ENCODE measurements at regions not wholly inside any gene's neighbourhood (a gene's known extent, or its start where the extent isn't known, plus 50 kb on each side); places are given as distances from the start of the nearest gene placed in this dataset.
A peak's percentile ranks its signal among the peaks of the same experiment; 100 is the strongest.

GRCh38 chr11:19558189-19558986 is 154.2 kb upstream of the NAV2 start:
- ATAC-seq = no peak

- no peak for ATAC-seq
Observed at GRCh38 chr11:19557720-19558140, 154.9 kb upstream of the NAV2 start.

GRCh38 chr11:19557185-19557584 is 155.5 kb upstream of the NAV2 start:
- no peak for ATAC-seq

- no peak for ATAC-seq
Observed at GRCh38 chr11:19555266-19555665, 157.4 kb upstream of the NAV2 start.

GRCh38 chr11:19553683-19554333 is 158.8 kb upstream of the NAV2 start:
- peak; percentile 37 to 53 for ATAC-seq

GRCh38 chr11:19552656-19553260 is 159.9 kb upstream of the NAV2 start:
- no peak for ATAC-seq

GRCh38 chr11:19552161-19552560 is 160.5 kb upstream of the NAV2 start:
- no peak for ATAC-seq

GRCh38 chr11:19551457-19551856 is 161.2 kb upstream of the NAV2 start:
- ATAC-seq = no peak

- ATAC-seq = no peak
Observed at GRCh38 chr11:19547044-19547443, 165.6 kb upstream of the NAV2 start.

GRCh38 chr11:19546325-19546724 is 166.3 kb upstream of the NAV2 start:
- no peak for ATAC-seq

- ATAC-seq = no peak
Observed at GRCh38 chr11:19541521-19542049, 171.1 kb upstream of the NAV2 start.

GRCh38 chr11:19539861-19540260 is 172.8 kb upstream of the NAV2 start:
- no peak for ATAC-seq

GRCh38 chr11:19537803-19538453 is 174.7 kb upstream of the NAV2 start:
- no peak for ATAC-seq

GRCh38 chr11:19536131-19536530 is 176.5 kb upstream of the NAV2 start:
- ATAC-seq = no peak

GRCh38 chr11:19530505-19530904 is 182.1 kb upstream of the NAV2 start:
- ATAC-seq = no peak

- ATAC-seq = no peak
Observed at GRCh38 chr11:19526119-19526518, 186.5 kb upstream of the NAV2 start.

GRCh38 chr11:19525714-19526113 is 186.9 kb upstream of the NAV2 start:
- no peak for ATAC-seq

GRCh38 chr11:19525276-19525675 is 187.4 kb upstream of the NAV2 start:
- ATAC-seq = no peak

- ATAC-seq = no peak
Observed at GRCh38 chr11:19524171-19524671, 188.4 kb upstream of the NAV2 start.

GRCh38 chr11:19520681-19521080 is 192.0 kb upstream of the NAV2 start:
- ATAC-seq = no peak

- no peak for ATAC-seq
Observed at GRCh38 chr11:19519912-19520641, 192.6 kb upstream of the NAV2 start.

- ATAC-seq = no peak
Observed at GRCh38 chr11:19519353-19519752, 193.3 kb upstream of the NAV2 start.

All from activated CD4-positive, CD25-positive, alpha-beta regulatory T cell treated with anti-CD3 and anti-CD28 coated beads, Interleukin-2, amount 50 U/mL, for 24 hours (primary cell).